ENCODE measurements at regions not wholly inside any gene's neighbourhood (a gene's known extent, or its start where the extent isn't known, plus 50 kb on each side); places are given as distances from the start of the nearest gene placed in this dataset.

GRCh38 chr3:163785693-163786092 lies 1292.6 kb downstream of the SI start:
- TF ChIP-seq CHD2 (IDR thresholded peaks at IDR 0.05; ENCODE audit: low read length, partially characterized antibody) (no peak), POLR2AphosphoS5 (IDR thresholded peaks at IDR 0.05; ENCODE audit: low read depth, low read length) (no peak), EZH2phosphoT487 (IDR thresholded peaks at IDR 0.05; ENCODE audit: borderline replicate concordance, low read depth) (no peak), CTCF (IDR thresholded peaks at IDR 0.05) (no peak), RAD21 (IDR thresholded peaks at IDR 0.05; ENCODE audit: low read length) (peak; percentile 33)

All from SK-N-SH (cell line).